HG03558 (cell line): ENCODE measurements at regions not wholly inside any gene's neighbourhood (a gene's known extent, or its start where the extent isn't known, plus 50 kb on each side); places are given as distances from the start of the nearest gene placed in this dataset.
A peak's percentile ranks its signal among the peaks of the same experiment; 100 is the strongest.

Experiments
- ATAC-seq: cut with Tn5 transposase; IDR thresholded peaks from one replicate; pipeline ENCODE4 v1.9.1; 2021; ENCODE audit warnings: moderate number of reproducible peaks; ENCODE audit not compliant: unreplicated experiment; ENCODE audit errors: extremely low read depth

- ATAC-seq, result no peak
Measured at GRCh38 chr3:152706991-152707713, 127.8 kb upstream of the P2RY1 start.

GRCh38 chr3:152709659-152710058 is 125.3 kb upstream of the P2RY1 start:
- ATAC-seq, result no peak

- no peak for ATAC-seq
Measured at GRCh38 chr3:152710549-152710948, 124.4 kb upstream of the P2RY1 start.

DNA sequence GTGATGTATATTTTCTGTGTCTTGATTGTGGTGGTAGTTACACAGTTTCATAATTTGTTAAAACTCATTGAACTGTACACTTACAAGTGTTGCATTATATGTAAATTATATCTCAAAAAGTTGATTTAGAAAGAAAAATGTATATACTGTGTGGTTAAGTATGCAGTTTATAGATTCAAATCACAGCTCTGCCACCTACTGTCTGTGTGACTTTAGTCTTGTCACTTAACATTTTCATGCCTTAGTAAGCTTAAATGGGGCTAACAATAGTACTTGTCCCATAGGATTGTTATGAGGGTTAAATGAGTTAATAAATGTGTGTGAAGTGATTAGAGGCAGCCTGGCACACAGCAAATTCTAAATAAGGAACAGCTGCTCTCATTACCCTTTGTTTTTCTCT is 120.9 kb upstream of the P2RY1 start:
- no peak for ATAC-seq

- ATAC-seq, result no peak
Measured at GRCh38 chr3:152714507-152714906, 120.4 kb upstream of the P2RY1 start.

DNA sequence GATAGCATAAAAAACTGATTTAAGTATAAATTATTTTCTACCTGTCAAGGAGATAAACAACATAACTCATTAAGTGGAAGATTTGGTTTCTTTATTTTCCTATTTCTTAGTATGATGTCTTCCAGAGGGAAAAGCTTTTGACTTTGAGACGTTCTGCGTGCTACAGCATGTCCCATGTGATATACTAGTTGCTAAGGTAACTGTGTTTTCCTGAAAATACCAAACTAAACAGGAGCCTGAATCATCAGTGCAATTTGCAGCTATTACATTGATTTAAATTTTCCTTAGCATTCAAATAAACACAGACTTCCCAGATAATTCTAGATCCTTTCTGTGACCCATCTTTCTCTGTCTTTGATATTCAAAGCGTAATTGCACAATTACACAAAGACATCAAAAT is 117.7 kb upstream of the P2RY1 start:
- no peak for ATAC-seq

- ATAC-seq, result no peak
Measured at GRCh38 chr3:152718810-152719209, 116.1 kb upstream of the P2RY1 start.

DNA sequence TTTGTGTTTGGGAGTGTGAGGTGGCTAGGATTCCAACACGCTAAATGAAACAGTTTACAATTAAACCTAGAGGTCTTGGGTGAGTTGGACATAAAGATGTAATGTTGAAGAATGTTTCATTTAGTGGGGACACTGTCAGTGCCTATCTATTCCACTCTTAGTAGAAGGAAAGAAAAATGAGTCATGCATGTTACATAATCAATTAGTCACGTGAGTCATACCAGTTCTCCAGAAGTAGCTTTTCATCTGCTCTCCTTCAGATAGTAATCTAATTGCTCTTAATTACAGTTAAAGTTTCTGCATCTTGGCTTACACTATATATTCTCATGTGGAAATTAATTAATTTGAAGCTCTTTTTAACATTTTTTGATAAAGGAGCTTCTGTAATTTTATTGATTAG is 115.7 kb upstream of the P2RY1 start:
- no peak for ATAC-seq

- ATAC-seq, result no peak
Measured at GRCh38 chr3:152720951-152721718, 113.8 kb upstream of the P2RY1 start.

DNA sequence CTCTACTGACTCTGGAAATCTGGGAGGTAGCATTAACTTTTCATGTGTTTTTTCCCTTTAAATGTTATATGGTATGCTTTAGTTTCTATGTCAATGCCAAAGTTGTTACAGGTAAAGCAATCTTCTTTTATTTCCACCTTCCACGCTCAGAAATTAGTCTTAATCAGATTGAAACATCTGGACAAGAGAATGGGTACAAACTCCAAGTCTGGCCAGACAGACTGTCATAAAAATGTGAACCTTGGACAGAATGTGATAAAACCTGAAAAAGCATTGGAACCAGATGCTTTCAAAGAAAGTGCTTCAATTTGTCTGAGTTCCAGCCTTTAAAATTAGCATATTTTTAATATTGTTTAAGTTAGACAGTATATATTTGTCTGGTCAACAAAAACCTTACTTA is 110.7 kb upstream of the P2RY1 start:
- no peak for ATAC-seq

GRCh38 chr3:152728231-152728980 is 106.5 kb upstream of the P2RY1 start:
- ATAC-seq, result no peak

- no peak for ATAC-seq
Measured at GRCh38 chr3:152729906-152730305, 105.0 kb upstream of the P2RY1 start.

- ATAC-seq, result no peak
Measured at GRCh38 chr3:152731511-152731910, 103.4 kb upstream of the P2RY1 start.

DNA sequence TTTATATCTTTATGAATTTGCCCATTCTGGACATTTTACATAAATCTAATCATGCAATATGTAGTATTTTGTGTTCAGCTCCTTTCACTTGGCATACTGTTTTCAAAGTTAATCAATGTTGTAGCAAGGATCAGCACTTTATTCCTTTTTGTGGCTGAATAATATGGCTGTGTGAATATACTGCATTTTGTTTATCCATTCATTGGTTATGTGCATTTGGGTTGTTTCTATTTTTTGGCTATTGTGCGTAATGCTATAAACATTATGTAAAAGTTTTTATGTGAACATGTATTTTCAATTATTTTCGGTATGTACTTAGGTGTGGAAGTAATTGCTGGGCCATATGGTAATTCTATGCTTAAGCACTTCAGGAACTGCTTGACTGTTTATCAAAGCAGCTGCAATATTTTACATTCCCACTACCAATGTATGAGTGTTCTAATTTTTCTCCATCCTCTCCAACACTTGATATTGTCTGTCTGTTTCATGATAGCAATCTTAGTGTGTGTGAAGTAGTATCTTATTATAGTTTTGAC is 101.3 kb upstream of the P2RY1 start:
- no peak for ATAC-seq

DNA sequence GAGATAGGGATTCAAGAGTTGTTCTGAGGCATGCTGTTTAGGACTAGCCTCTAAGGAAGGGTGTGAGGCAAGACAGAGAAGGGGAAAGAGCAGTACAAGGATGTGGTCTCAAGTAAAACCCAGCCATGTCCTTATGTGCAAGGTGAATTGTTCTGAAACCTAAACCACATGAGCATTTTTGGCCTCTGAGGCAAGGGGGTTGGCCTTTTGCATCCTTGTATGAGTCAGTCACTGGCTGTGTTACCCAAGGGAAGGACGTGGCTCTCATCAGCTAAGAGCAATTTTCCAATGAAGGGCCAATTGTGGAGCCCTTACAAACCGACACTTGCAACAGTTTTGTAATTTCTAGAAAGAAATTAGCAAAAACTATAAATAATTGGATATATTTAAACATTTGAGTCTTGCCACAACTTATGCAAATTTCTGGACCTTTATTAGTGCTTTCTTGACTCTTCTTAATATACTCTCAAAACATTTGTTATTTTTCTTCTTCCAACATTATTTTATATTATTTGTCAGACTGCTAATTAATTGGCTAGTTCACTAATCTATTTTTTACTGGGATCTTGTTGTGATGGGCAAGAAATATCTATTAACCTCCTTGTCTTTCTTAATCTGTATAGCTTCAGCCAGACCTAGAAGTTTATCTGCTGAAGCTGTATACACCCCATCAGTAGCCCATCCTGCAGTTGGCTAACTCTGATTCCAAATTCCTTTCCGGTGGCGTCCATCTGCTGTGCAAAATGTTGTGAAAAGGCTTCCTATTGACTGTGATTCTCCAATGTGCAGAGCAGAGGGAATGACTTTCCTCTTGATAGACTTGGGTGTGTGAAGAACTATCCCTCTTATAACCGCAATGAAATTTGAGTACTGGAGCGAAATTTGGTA is 97.7 kb upstream of the P2RY1 start:
- peak; percentile 99 for ATAC-seq

GRCh38 chr3:152738656-152739055 is 96.3 kb upstream of the P2RY1 start:
- ATAC-seq, result no peak

DNA sequence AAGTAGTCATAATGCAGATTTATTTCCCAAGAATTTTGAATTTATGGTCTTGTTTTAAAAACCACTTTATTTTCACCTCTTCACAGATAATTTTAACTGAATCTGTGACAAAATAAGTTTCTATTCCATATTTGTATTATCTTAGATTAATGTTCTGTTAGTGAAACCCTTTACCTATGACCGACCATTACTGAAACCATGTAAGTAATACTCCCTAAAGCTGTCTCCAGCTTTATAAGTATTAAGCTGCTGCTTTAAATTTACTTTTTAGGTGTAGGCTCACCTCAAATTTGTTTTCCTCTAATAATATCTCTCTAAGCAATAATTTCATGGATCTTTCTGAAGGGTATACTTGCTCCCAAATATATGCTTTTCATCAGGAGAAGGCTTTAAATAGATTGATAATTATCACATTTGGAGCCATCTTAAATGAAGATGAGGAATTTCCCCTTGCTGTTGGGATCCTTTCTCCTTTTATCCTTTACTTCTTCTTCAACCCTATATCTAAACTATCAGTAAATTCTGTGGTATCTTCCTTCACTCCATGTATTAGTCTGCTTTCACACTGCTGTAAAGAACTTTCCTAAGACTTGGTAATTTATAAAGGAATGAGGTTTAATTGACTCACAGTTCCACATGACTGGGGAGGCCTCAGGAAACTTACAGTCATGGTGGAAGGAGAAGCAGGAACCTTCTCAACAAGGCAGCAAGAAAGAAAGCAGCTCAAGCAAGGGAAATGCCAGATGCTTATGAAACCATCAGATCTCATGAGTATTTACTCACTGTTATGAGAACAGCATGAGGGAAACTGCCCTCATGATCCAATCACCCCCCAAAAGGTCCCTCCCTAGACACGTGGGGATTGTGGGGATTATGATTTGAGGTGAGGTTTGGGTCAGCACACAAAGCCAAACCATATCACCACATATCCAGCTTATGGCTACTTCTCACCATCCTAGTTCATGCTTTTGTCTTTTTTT is 92.3 kb upstream of the P2RY1 start:
- no peak for ATAC-seq

DNA sequence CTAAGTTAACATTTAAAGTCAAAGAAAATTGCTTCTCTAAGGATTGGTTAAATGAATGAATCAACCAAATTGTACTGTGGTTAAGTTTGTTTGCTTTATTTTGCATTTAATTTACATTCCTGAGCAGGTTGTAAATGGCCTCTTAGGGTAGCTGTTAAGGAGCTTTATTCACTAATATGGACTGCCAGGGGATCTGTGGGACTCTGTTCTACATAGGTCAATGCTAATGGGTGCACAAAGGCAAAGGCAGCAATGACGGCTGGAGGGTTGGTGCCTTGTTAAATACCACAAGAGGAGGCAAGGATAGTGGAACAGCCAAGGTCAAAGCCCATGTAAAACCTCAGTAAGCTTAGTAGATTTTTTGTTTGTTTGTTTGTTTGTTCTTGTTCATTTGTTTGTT is 89.3 kb upstream of the P2RY1 start:
- ATAC-seq, result no peak

DNA sequence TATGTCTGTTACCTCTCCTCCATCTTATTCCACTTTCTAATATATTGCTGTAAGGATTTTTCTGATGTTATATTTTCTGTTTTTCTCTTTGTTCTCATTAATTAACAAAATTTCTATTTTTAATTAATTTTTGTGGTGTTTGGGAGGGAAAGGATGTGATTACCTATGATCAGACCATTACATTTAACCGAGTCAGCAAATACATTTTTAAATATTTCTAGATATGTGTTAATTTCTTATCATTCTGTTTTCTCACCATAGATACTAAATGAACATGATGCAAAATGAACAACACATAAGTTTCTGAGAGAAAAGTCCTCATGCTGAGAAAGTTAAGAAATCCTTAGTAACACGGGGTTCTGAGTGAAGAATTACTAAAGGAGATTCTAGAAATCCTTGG is 80.6 kb upstream of the P2RY1 start:
- ATAC-seq, result no peak
